K562 (cell line): ENCODE measurements at regions not wholly inside any gene's neighbourhood (a gene's known extent, or its start where the extent isn't known, plus 50 kb on each side); places are given as distances from the start of the nearest gene placed in this dataset.

Experiments
- ATAC-seq: fragments of 200-7000 bp; cut with Tn5 transposase; 3 replicates; pipeline ENCODE4 v1.9.1; 2020; ENCODE audit warnings: moderate library complexity
- BruUV-seq: library from RNA; stranded (reverse); fragments of 400-500 nt; replicated peaks from 2 replicates; lab custom pipeline; 2021; lab: Mats Ljungman, UMichigan
- CTCF ChIA-PET: fragments of 300-600 bp; formaldehyde crosslinking; extraction: SDS; loops from one replicate; lab custom pipeline; 2021; ENCODE audit warnings: low intra/inter-chr PET ratio; lab: Yijun Ruan, JAX
- POLR2A ChIA-PET: fragments of 300-600, 350-650 bp; sonication (Branson Sonifier 250); formaldehyde crosslinking; extraction: SDS; loops from one replicate; lab custom pipeline; 2021; ENCODE audit warnings: antibody characterized with exemption, inconsistent platforms; lab: Yijun Ruan, JAX
- DNase-seq, 4 experiments: peaks; one replicate each; pipeline versions ENCODE4 v3.0.0 to v3.0.0-alpha.2; 2011 to 2018; ENCODE audit warnings: low spot score in 3 of 4, mixed read lengths in 3 of 4; ENCODE audit errors: extremely low read depth in 1 of 4
- FAIRE-seq: peaks from 2 replicates; lab custom pipeline; 2011; peaks lifted over from hg19 to GRCh38; lab: Jason Lieb, UNC
- H2AFZ ChIP-seq: 2 replicates; pipeline ENCODE4 v1.6.0; 2011; ENCODE audit warnings: low read depth, low read length, control low read depth, inconsistent platforms
- H3K27ac ChIP-seq: fragments of 200-600 bp; 3 replicates; pipeline ENCODE4 v1.8.0; 2011; ENCODE audit warnings: low read depth, mild to moderate bottlenecking, control low read depth, inconsistent platforms, low read length, moderate library complexity, mixed read lengths; ENCODE audit errors: extremely low read depth
- H3K27me3 ChIP-seq, 2 experiments: fragments of 300-600 bp in 1 of 2; 2 replicates in 1 of 2; 3 replicates in 1 of 2; pipeline versions ENCODE4 v1.6.0 to v1.8.0; 2011; ENCODE audit warnings: inconsistent platforms in 2 of 2, low read length in 2 of 2, mild to moderate bottlenecking in 1 of 2, mixed read lengths in 1 of 2, moderate library complexity in 1 of 2; ENCODE audit not compliant: control insufficient read depth in 2 of 2, insufficient read depth in 2 of 2
- H3K36me3 ChIP-seq: fragments of 300-600 bp; 3 replicates; pipeline ENCODE4 v1.8.0; 2011; ENCODE audit warnings: mild to moderate bottlenecking, low read length, inconsistent platforms; ENCODE audit not compliant: control insufficient read depth, insufficient read depth
- H3K4me1 ChIP-seq, 2 experiments: fragments of 200-600 bp in 1 of 2; replicated peaks in 1 of 2; 2 replicates in 1 of 2; 3 replicates in 1 of 2; pipeline versions ENCODE4 v1.5.1 to v1.8.0; 2011; ENCODE audit warnings: inconsistent platforms in 2 of 2, low read length in 2 of 2, mild to moderate bottlenecking in 1 of 2, mixed read lengths in 1 of 2, moderate library complexity in 1 of 2; ENCODE audit not compliant: control insufficient read depth in 2 of 2, insufficient read depth in 2 of 2
- H3K4me2 ChIP-seq: 2 replicates; pipeline ENCODE4 v1.6.1; 2011; ENCODE audit warnings: low read length, control low read depth, inconsistent platforms, mixed read lengths; ENCODE audit not compliant: insufficient read depth
- H3K4me3 ChIP-seq: fragments of 200-600 bp; sonication (generic), shearing (Covaris generic); 2 replicates; pipeline ENCODE4 v1.5.1; 2016; ENCODE audit warnings: control low read depth, inconsistent platforms
- H3K79me2 ChIP-seq: fragments of 200-600 bp; 3 replicates; pipeline ENCODE4 v1.8.0; 2011; ENCODE audit warnings: low read length, inconsistent platforms; ENCODE audit not compliant: control insufficient read depth, insufficient read depth
- H3K9ac ChIP-seq, 2 experiments: 2 replicates each; pipeline versions ENCODE4 v1.6.0 to v1.6.1; 2011; ENCODE audit warnings: low read depth in 2 of 2, low read length in 2 of 2, control low read depth in 1 of 2, inconsistent platforms in 1 of 2, mild to moderate bottlenecking in 1 of 2, mixed read lengths in 1 of 2; ENCODE audit not compliant: insufficient read depth in 1 of 2
- H3K9me1 ChIP-seq: one replicate; pipeline ENCODE4 v1.6.0; 2011; ENCODE audit warnings: inconsistent platforms, mild to moderate bottlenecking, low read length, moderate library complexity; ENCODE audit not compliant: control insufficient read depth, insufficient read depth
- H3K9me3 ChIP-seq: replicated peaks from 2 replicates; pipeline ENCODE4 v1.5.1; 2011; ENCODE audit warnings: low read depth, low read length, inconsistent platforms; ENCODE audit not compliant: control insufficient read depth, insufficient read depth
- H4K20me1 ChIP-seq: replicated peaks from 2 replicates; pipeline ENCODE4 v1.6.1; 2011; ENCODE audit warnings: low read length, inconsistent platforms, mixed read lengths; ENCODE audit not compliant: control insufficient read depth, insufficient read depth
- ATF1 ChIP-seq, 2 experiments: fragments of 450-650 bp in 1 of 2; IDR thresholded peaks; 2 replicates each; pipeline ENCODE4 v1.6.1; 2016; ENCODE audit warnings: missing compliant biosample characterization in 1 of 2, missing genetic modification characterization in 1 of 2
- ETV5 ChIP-seq: sonication (generic); formaldehyde crosslinking; IDR thresholded peaks from 2 replicates; pipeline ENCODE4 v1.4.0; 2020; ENCODE audit warnings: low read depth, mild to moderate bottlenecking, missing genetic modification reagents
- HNRNPUL1 ChIP-seq: fragments of 200-400 bp; formaldehyde crosslinking; IDR thresholded peaks from 2 replicates; pipeline ENCODE4 v1.6.1; 2017; ENCODE audit warnings: low read length
- NUFIP1 ChIP-seq: fragments of 450-650 bp; IDR thresholded peaks from 2 replicates; pipeline ENCODE4 v1.6.1; 2018; ENCODE audit not compliant: partially characterized antibody
- PHF20 ChIP-seq: fragments of 450-650 bp; IDR thresholded peaks from 2 replicates; pipeline ENCODE4 v1.6.1; 2018; ENCODE audit not compliant: partially characterized antibody
- TSC22D4 ChIP-seq: fragments of 450-650 bp; IDR thresholded peaks from 2 replicates; pipeline ENCODE4 v1.6.1; 2016; ENCODE audit warnings: missing genetic modification characterization, missing biosample characterization, control low read depth
- ZFP30 ChIP-seq: fragments of 250-450 bp; sonication (Bioruptor Pico); IDR thresholded peaks from 2 replicates; pipeline ENCODE4 v1.8.0; 2022; ENCODE audit warnings: moderate library complexity, mild to moderate bottlenecking, inconsistent platforms, borderline replicate concordance
- ZNF561 ChIP-seq: fragments of 450-650 bp; formaldehyde crosslinking; conservative IDR thresholded peaks from 2 replicates; pipeline ENCODE4 v1.4.0; 2020; ENCODE audit warnings: mild to moderate bottlenecking, moderate library complexity
- WGBS: fragments of 100-300 bp; shearing (Covaris generic); methylation state at CpG from one replicate; pipeline ENCODE4 v1.1.6; 2016; ENCODE audit warnings: low coverage, mixed read lengths; ENCODE audit not compliant: insufficient coverage; ENCODE audit errors: missing lambda C conversion rate; 5-methylcytosine and 5-hydroxymethylcytosine counted together
- in situ Hi-C: fragments of 300-500 bp; cut with MboI; formaldehyde crosslinking; loops from 4 replicates; pipeline ENCODE4 v1.15.0; 2018; ENCODE audit warnings: inconsistent platforms, mixed read lengths
- intact Hi-C: fragments of 100-400 bp; cut with micrococcal nuclease; formaldehyde crosslinking; loops from 2 replicates; pipeline ENCODE4 v1.14.2; 2022
- TF ChIP-seq, protein P1 (sequence below): fragments of 250-450 bp; sonication (Bioruptor Pico); IDR thresholded peaks from 2 replicates; pipeline ENCODE4 v1.8.0; 2021; ENCODE audit warnings: borderline replicate concordance, mild to moderate bottlenecking, moderate library complexity; ENCODE audit not compliant: poor library complexity, severe bottlenecking
- TF ChIP-seq, protein P2 (sequence below): fragments of 250-450 bp; sonication (Bioruptor Pico); IDR thresholded peaks from 2 replicates; pipeline ENCODE4 v1.5.0; 2021

DNA sequence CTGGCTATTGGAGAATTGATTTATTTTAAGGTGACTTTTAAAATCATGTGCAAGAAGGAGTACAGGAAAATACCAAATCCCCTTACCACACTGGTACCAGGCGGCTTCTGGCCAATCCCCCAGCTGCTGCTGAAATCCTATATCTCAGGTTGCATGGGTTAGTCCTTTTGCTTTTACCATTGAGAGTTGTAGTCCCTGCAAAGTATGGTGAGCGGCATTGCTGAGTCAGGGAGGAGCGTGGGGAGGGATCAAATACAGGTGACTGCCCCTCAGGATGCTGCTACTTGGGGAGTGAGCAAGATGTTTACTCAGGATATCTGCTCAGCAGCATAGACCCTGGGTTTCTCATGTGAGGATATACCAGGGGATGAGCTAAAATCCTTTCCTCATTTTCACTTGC, 131.9 kb upstream of the STAC start:
- Histone ChIP-seq H3K79me2 (no peaks in the 10 kb centered on the region), H3K4me3 (no peak overlapping the region), H3K4me1 (no peaks in the 10 kb centered on the region), H3K27me3 (no peaks in the 10 kb centered on the region), H3K9ac (no peak overlapping the region), H2AFZ (no peak overlapping the region), H3K9me3 (no peaks in the 10 kb centered on the region), H3K4me2 (no peak overlapping the region), H3K36me3 (no peaks in the 10 kb centered on the region), H4K20me1 (no peaks in the 10 kb centered on the region), H3K27ac (no peak overlapping the region), H3K9me1 (no peaks in the 10 kb centered on the region)
- CTCF ChIA-PET, result no interaction called here
- 4% methylated on average over 3 of the region's 3 CpGs for WGBS
- ATAC-seq, result no peak
- BruUV-seq, result no TSS peak
- POLR2A ChIA-PET, result no interaction called here
- no peak for FAIRE-seq
- no peak for DNase-seq
- TF ChIP-seq, protein P1, sequence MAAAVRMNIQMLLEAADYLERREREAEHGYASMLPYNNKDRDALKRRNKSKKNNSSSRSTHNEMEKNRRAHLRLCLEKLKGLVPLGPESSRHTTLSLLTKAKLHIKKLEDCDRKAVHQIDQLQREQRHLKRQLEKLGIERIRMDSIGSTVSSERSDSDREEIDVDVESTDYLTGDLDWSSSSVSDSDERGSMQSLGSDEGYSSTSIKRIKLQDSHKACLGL (CRISPR knock-in tag), result no peak
- TF ChIP-seq, protein P2, sequence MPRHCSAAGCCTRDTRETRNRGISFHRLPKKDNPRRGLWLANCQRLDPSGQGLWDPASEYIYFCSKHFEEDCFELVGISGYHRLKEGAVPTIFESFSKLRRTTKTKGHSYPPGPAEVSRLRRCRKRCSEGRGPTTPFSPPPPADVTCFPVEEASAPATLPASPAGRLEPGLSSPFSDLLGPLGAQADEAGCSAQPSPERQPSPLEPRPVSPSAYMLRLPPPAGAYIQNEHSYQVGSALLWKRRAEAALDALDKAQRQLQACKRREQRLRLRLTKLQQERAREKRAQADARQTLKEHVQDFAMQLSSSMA (CRISPR knock-in tag), result no peak
- TF ChIP-seq TSC22D4 (no peak), ZNF561 (CRISPR knock-in tag) (no peak), PHF20 (no peak)
- in situ Hi-C loops, result no loop called here
- intact Hi-C loops, result no loop called here

DNA sequence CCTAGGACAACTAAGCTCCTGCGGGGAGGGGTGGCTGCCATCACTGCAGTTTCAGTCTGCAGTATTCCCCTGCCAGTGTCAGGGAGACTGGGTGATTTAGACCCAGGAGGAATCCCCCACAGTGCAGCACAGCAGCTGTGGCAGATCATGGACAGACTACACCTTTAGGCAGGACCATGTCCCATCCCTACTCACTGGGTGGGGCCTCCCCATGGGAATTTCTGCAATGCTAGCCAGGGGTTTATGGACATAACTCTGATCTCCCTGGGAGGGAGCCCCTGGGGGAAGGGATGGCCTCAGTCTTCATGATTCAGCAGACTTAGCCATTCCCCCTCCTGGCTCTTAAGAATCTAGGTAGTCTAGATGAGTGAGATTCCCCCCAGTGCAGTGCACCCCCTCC, 130.1 kb upstream of the STAC start:
- intact Hi-C loops, result no loop called here
- Histone ChIP-seq H3K4me1 (no peaks in the 10 kb centered on the region), H3K27me3 (no peaks in the 10 kb centered on the region), H3K4me3 (no peak overlapping the region), H3K9me1 (no peaks in the 10 kb centered on the region), H3K79me2 (no peaks in the 10 kb centered on the region), H3K9me3 (no peaks in the 10 kb centered on the region), H3K4me2 (no peak overlapping the region), H3K9ac (no peak overlapping the region), H3K36me3 (no peaks in the 10 kb centered on the region), H3K27ac (no peak overlapping the region), H2AFZ (no peak overlapping the region), H4K20me1 (no peaks in the 10 kb centered on the region)
- in situ Hi-C loops, result no loop called here
- FAIRE-seq, result no peak
- 0% methylated on average over 1 of the region's 1 CpG for WGBS
- ChIA-PET POLR2A (no interaction called here), CTCF (no interaction called here)
- no peak for ATAC-seq
- BruUV-seq, result no TSS peak
- TF ChIP-seq HNRNPUL1 (no peak), ATF1 (CRISPR knock-in tag; IDR thresholded peaks at IDR 0.05) (no peak), ATF1 (tag; IDR thresholded peaks at IDR 0.05) (no peak), NUFIP1 (no peak), ETV5 (CRISPR knock-in tag) (no peak), ZFP30 (CRISPR knock-in tag) (no peak)
- DNase-seq, result no peak
